HEK293 (cell line): ENCODE measurements at regions not wholly inside any gene's neighbourhood (a gene's known extent, or its start where the extent isn't known, plus 50 kb on each side); places are given as distances from the start of the nearest gene placed in this dataset.

ENCODE experiments used
- CTCF ChIA-PET: fragments of 350-600 bp; formaldehyde crosslinking; extraction: SDS; loops from one replicate; lab custom pipeline; 2021; ENCODE audit warnings: antibody characterized with exemption; lab: Yijun Ruan, JAX
- POLR2A ChIA-PET: fragments of 300-600 bp; formaldehyde crosslinking; extraction: SDS; loops from one replicate; lab custom pipeline; 2020; ENCODE audit warnings: antibody characterized with exemption, inconsistent platforms; lab: Yijun Ruan, JAX
- H3K27ac ChIP-seq: fragments of 200-500 bp; sonication (Bioruptor generic); 2 replicates; pipeline ENCODE4 v1.5.1; 2014; ENCODE audit warnings: low read depth, low read length, control low read depth, inconsistent platforms; ENCODE audit errors: extremely low read depth
- H3K36me3 ChIP-seq, 2 experiments: fragments of 200-500 bp in 1 of 2; sonication (Bioruptor generic) in 1 of 2; 1 replicate in 1 of 2; 2 replicates in 1 of 2; pipeline ENCODE4 v1.5.1; 2014 to 2017; ENCODE audit warnings: inconsistent platforms in 2 of 2, low read length in 2 of 2; ENCODE audit not compliant: control insufficient read depth in 2 of 2, insufficient read depth in 1 of 2
- H3K4me1 ChIP-seq: fragments of 200-500 bp; sonication (Bioruptor generic); 2 replicates; pipeline ENCODE4 v1.5.1; 2014; ENCODE audit warnings: mild to moderate bottlenecking, low read length, inconsistent platforms; ENCODE audit not compliant: control insufficient read depth, insufficient read depth
- H3K4me3 ChIP-seq: 2 replicates; pipeline ENCODE4 v1.5.1; 2011; ENCODE audit warnings: low read depth, mild to moderate bottlenecking, control low read depth, low read length, moderate library complexity
- H3K9me3 ChIP-seq: fragments of 200-500 bp; sonication (Bioruptor generic); 2 replicates; pipeline ENCODE4 v1.5.1; 2014; ENCODE audit warnings: low read depth, low read length, inconsistent platforms; ENCODE audit not compliant: control insufficient read depth, insufficient read depth
- HOXA7 ChIP-seq: sonication (generic); formaldehyde crosslinking; IDR thresholded peaks from 2 replicates; pipeline ENCODE4 v1.8.1; 2022; ENCODE audit warnings: missing genetic modification reagents, borderline replicate concordance
- PATZ1 ChIP-seq: fragments of 450-650 bp; formaldehyde crosslinking; IDR thresholded peaks from 2 replicates; pipeline ENCODE4 v1.5.1; 2016; ENCODE audit warnings: missing biosample characterization, missing genetic modification characterization
- REPIN1 ChIP-seq: fragments of 450-650 bp; formaldehyde crosslinking; IDR thresholded peaks from 2 replicates; pipeline ENCODE4 v1.5.1; 2017; ENCODE audit warnings: missing biosample characterization, missing genetic modification characterization, low read depth
- ZBTB17 ChIP-seq: fragments of 450-650 bp; formaldehyde crosslinking; IDR thresholded peaks from 2 replicates; pipeline ENCODE4 v1.5.1; 2016; ENCODE audit warnings: missing biosample characterization, missing genetic modification characterization
- ZNF138 ChIP-seq: fragments of 450-650 bp; formaldehyde crosslinking; IDR thresholded peaks from 2 replicates; pipeline ENCODE4 v1.5.1; 2016; ENCODE audit warnings: missing biosample characterization, missing genetic modification characterization, borderline replicate concordance
- ZNF274 ChIP-seq, 2 experiments: fragments of 200-500 bp in 1 of 2; fragments of 450-650 bp in 1 of 2; sonication (Bioruptor generic) in 1 of 2; formaldehyde crosslinking in 1 of 2; IDR thresholded peaks; 2 replicates each; pipeline versions ENCODE4 v1.5.1 to v1.6.1; 2014 to 2016; ENCODE audit warnings: borderline replicate concordance in 1 of 2, inconsistent platforms in 1 of 2, low read length in 1 of 2, missing biosample characterization in 1 of 2, missing genetic modification characterization in 1 of 2
- ZNF366 ChIP-seq: fragments of 450-650 bp; formaldehyde crosslinking; conservative IDR thresholded peaks from 2 replicates; pipeline ENCODE4 v1.5.1; 2016; ENCODE audit warnings: missing biosample characterization, missing genetic modification characterization
- ZNF37A ChIP-seq: fragments of 450-650 bp; IDR thresholded peaks from 2 replicates; pipeline ENCODE4 v1.5.1; 2018; ENCODE audit warnings: missing biosample characterization, missing genetic modification characterization
- ZNF416 ChIP-seq: fragments of 450-650 bp; formaldehyde crosslinking; IDR thresholded peaks from 2 replicates; pipeline ENCODE4 v1.5.1; 2016; ENCODE audit warnings: missing biosample characterization, missing genetic modification characterization
- ZNF449 ChIP-seq: fragments of 450-650 bp; formaldehyde crosslinking; IDR thresholded peaks from 2 replicates; pipeline ENCODE4 v1.5.1; 2017; ENCODE audit warnings: missing biosample characterization, mild to moderate bottlenecking, missing genetic modification characterization, moderate library complexity
- ZNF510 ChIP-seq: fragments of 450-650 bp; formaldehyde crosslinking; IDR thresholded peaks from 2 replicates; pipeline ENCODE4 v1.5.1; 2018; ENCODE audit warnings: mild to moderate bottlenecking, missing genetic modification characterization, missing biosample characterization; ENCODE audit not compliant: insufficient replicate concordance
- ZNF585B ChIP-seq: fragments of 450-650 bp; formaldehyde crosslinking; IDR thresholded peaks from 2 replicates; pipeline ENCODE4 v1.5.1; 2016; ENCODE audit warnings: missing biosample characterization, missing genetic modification characterization
- ZNF629 ChIP-seq: fragments of 450-650 bp; formaldehyde crosslinking; IDR thresholded peaks from 2 replicates; pipeline ENCODE4 v1.5.1; 2017; ENCODE audit warnings: missing biosample characterization, missing genetic modification characterization
- ZNF654 ChIP-seq: fragments of 450-650 bp; formaldehyde crosslinking; IDR thresholded peaks from 2 replicates; pipeline ENCODE4 v1.5.1; 2016; ENCODE audit warnings: low read depth, missing biosample characterization, missing genetic modification characterization
- ZNF701 ChIP-seq: fragments of 450-650 bp; formaldehyde crosslinking; IDR thresholded peaks from 2 replicates; pipeline ENCODE4 v1.5.1; 2016; ENCODE audit warnings: missing biosample characterization, missing genetic modification characterization
- ZNF792 ChIP-seq: fragments of 450-650 bp; formaldehyde crosslinking; IDR thresholded peaks from 2 replicates; pipeline ENCODE4 v1.5.1; 2016; ENCODE audit warnings: missing biosample characterization, missing genetic modification characterization
- ZSCAN16 ChIP-seq: fragments of 450-650 bp; formaldehyde crosslinking; IDR thresholded peaks from 2 replicates; pipeline ENCODE4 v1.5.1; 2016; ENCODE audit warnings: missing biosample characterization, missing genetic modification characterization
- ZSCAN18 ChIP-seq: fragments of 450-650 bp; formaldehyde crosslinking; IDR thresholded peaks from 2 replicates; pipeline ENCODE4 v1.5.1; 2016; ENCODE audit warnings: missing biosample characterization, missing genetic modification characterization

GRCh38 chr13:111960152-111960772 is 106.7 kb upstream of the SOX1 start:
- Histone ChIP-seq H3K4me3 (no peak overlapping the region), H3K9me3 (no peaks in the 10 kb centered on the region), H3K36me3 (no peaks in the 10 kb centered on the region), H3K27ac (no peak overlapping the region), H3K4me1 (no peaks in the 10 kb centered on the region)
- POLR2A ChIA-PET: no interaction called here
- CTCF ChIA-PET: no interaction called here
- TF ChIP-seq ZNF792 (tag by site-specific recombination): no peak
- TF ChIP-seq ZNF366 (tag by site-specific recombination): peak; percentile 93
- peak; percentile 72 for TF ChIP-seq ZBTB17 (tag by site-specific recombination)

- Histone ChIP-seq H3K27ac (no peak overlapping the region), H3K9me3 (no peaks in the 10 kb centered on the region), H3K4me3 (no peak overlapping the region), H3K4me1 (no peaks in the 10 kb centered on the region), H3K36me3 (no peaks in the 10 kb centered on the region)
- ChIA-PET POLR2A (no interaction called here), CTCF (no interaction called here)
- TF ChIP-seq ZNF629: no peak
- no peak for TF ChIP-seq ZSCAN16 (tag by site-specific recombination)
- TF ChIP-seq ZNF654: no peak
- TF ChIP-seq HOXA7 (CRISPR knock-in tag): no peak
- no peak for TF ChIP-seq ZNF510 (tag by site-specific recombination)
- no peak for TF ChIP-seq ZNF449 (tag by site-specific recombination)
- TF ChIP-seq ZNF274 (IDR thresholded peaks at IDR 0.05; ENCODE audit: low read length): no peak
- TF ChIP-seq ZNF274 (tag by site-specific recombination; IDR thresholded peaks at IDR 0.05; ENCODE audit: borderline replicate concordance): no peak
- TF ChIP-seq ZNF585B: no peak
- no peak for TF ChIP-seq ZNF701 (tag by site-specific recombination)
- TF ChIP-seq REPIN1 (tag by site-specific recombination): no peak
- TF ChIP-seq PATZ1 (tag by site-specific recombination): no peak
- TF ChIP-seq ZSCAN18: no peak
- no peak for TF ChIP-seq ZNF138 (tag by site-specific recombination)
- TF ChIP-seq ZNF416: no peak
- TF ChIP-seq ZNF37A (tag by site-specific recombination): no peak
Observed at GRCh38 chr13:111961236-111961635, 105.7 kb upstream of the SOX1 start.
